ENCODE measurements at regions not wholly inside any gene's neighbourhood (a gene's known extent, or its start where the extent isn't known, plus 50 kb on each side); places are given as distances from the start of the nearest gene placed in this dataset.

DNA sequence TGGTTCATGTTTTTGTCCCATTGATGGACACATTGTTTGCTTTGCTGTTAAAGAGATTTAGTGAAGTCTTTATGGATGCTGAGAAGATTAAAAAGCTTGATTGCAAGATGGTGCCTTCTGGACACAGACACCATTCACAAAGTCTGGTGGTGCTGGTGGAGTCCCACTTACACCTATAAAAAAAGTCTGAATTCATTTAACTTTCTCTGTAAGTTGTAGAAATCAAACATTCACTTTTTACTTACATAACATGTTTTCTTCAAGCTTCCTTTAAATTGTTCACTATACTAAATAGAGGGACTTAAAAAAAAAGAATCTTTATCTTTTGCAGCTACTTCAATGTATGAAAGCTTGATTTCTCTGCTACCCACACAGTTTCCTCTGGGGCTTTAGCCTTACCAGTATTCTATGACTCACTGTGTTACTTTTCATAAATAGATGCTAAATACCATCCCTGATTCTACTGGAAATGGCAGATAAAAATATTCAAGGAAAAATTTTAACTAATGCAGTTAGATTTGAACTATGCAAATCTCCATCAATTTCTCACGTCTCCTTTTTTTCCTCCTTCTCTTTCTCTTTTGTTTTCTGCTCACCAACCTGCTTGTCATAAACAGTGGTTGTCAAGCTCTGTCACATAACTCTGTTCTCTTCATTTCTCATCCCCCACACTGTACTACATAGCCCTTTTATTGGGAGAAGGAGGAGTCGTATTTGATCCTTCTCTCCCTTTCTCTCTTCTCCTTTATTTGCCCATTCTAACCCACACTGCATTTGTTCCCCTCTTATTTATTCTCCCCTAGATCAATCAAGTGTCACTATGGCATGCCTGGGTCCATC, 89.7 kb downstream of the FAM76B start:
- TF ChIP-seq YY1 (IDR thresholded peaks at IDR 0.05; ENCODE audit: low read depth) (no peak), CREB1 (IDR thresholded peaks at IDR 0.05; ENCODE audit: low read depth) (no peak), NFIC (IDR thresholded peaks at IDR 0.05) (no peak), EGR1 (IDR thresholded peaks at IDR 0.05) (no peak), TAF1 (IDR thresholded peaks at IDR 0.05; ENCODE audit: low read depth) (no peak), RAD21 (IDR thresholded peaks at IDR 0.05; ENCODE audit: low read depth) (no peak), FOXM1 (IDR thresholded peaks at IDR 0.05; ENCODE audit: borderline replicate concordance, low read depth) (no peak), CEBPB (IDR thresholded peaks at IDR 0.05) (no peak), ZBTB7A (IDR thresholded peaks at IDR 0.05; ENCODE audit: low read depth) (no peak), EP300 (IDR thresholded peaks at IDR 0.05; ENCODE audit: borderline replicate concordance) (no peak), TEAD4 (IDR thresholded peaks at IDR 0.05) (no peak), TCF12 (IDR thresholded peaks at IDR 0.05; ENCODE audit: low read depth) (no peak)
- TF ChIP-seq, protein P1, sequence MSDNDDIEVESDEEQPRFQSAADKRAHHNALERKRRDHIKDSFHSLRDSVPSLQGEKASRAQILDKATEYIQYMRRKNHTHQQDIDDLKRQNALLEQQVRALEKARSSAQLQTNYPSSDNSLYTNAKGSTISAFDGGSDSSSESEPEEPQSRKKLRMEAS (IDR thresholded peaks at IDR 0.05) = no peak
- TF ChIP-seq, protein P2, sequence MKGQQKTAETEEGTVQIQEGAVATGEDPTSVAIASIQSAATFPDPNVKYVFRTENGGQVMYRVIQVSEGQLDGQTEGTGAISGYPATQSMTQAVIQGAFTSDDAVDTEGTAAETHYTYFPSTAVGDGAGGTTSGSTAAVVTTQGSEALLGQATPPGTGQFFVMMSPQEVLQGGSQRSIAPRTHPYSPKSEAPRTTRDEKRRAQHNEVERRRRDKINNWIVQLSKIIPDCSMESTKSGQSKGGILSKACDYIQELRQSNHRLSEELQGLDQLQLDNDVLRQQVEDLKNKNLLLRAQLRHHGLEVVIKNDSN (IDR thresholded peaks at IDR 0.05) = no peak
- TF ChIP-seq, protein P3, sequence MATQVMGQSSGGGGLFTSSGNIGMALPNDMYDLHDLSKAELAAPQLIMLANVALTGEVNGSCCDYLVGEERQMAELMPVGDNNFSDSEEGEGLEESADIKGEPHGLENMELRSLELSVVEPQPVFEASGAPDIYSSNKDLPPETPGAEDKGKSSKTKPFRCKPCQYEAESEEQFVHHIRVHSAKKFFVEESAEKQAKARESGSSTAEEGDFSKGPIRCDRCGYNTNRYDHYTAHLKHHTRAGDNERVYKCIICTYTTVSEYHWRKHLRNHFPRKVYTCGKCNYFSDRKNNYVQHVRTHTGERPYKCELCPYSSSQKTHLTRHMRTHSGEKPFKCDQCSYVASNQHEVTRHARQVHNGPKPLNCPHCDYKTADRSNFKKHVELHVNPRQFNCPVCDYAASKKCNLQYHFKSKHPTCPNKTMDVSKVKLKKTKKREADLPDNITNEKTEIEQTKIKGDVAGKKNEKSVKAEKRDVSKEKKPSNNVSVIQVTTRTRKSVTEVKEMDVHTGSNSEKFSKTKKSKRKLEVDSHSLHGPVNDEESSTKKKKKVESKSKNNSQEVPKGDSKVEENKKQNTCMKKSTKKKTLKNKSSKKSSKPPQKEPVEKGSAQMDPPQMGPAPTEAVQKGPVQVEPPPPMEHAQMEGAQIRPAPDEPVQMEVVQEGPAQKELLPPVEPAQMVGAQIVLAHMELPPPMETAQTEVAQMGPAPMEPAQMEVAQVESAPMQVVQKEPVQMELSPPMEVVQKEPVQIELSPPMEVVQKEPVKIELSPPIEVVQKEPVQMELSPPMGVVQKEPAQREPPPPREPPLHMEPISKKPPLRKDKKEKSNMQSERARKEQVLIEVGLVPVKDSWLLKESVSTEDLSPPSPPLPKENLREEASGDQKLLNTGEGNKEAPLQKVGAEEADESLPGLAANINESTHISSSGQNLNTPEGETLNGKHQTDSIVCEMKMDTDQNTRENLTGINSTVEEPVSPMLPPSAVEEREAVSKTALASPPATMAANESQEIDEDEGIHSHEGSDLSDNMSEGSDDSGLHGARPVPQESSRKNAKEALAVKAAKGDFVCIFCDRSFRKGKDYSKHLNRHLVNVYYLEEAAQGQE (IDR thresholded peaks at IDR 0.05; ENCODE audit: low read depth) = no peak

DNA sequence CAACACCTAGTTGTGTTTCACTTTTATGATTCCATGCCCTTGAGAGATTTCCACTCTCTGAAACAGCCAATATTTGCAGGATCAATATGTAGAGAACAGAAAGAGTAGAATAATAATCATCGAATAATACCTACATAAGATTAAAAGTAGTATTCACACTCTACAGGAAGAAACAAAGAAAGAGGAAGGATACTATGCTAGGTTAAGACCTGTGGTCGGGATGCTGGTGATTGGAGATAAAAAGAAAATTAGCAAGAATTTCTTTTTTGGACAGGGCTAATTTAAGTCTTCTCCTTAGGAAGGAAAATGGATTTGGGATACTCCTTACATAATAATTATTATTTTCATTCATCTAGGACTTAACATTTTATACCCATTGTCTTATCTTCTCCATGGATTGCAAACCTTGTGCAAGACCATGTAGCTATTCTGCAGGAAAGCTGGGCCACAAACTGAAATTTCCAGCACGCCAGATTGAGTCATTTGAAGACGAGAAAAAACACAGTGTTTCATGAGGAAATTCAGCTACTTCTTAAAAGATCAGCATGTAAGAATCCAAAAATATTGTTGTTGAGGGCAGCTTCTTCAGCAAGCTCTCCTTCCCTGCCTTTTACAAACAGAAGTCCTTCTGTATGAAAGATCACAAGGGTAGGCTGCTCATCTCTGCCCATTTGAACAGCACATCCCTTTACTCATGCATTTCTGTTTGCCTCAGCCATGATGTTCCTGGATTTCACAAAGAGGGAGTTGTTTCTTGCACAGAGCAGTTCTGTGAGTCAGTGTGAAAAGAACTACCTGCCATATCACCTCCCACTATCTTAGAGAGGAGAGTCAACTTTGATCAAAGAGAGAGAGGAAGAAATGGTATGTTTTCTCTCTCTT, 90.7 kb downstream of the FAM76B start:
- TF ChIP-seq TAF1 (IDR thresholded peaks at IDR 0.05; ENCODE audit: low read depth) = no peak
- TF ChIP-seq TCF12 (IDR thresholded peaks at IDR 0.05; ENCODE audit: low read depth) = no peak
- TF ChIP-seq YY1 (IDR thresholded peaks at IDR 0.05; ENCODE audit: low read depth) = no peak
- no peak for TF ChIP-seq CREB1 (IDR thresholded peaks at IDR 0.05; ENCODE audit: low read depth)
- TF ChIP-seq, protein P1 (IDR thresholded peaks at IDR 0.05) = no peak
- no peak for TF ChIP-seq RAD21 (IDR thresholded peaks at IDR 0.05; ENCODE audit: low read depth)
- TF ChIP-seq FOXM1 (IDR thresholded peaks at IDR 0.05; ENCODE audit: borderline replicate concordance, low read depth) = no peak
- TF ChIP-seq EP300 (IDR thresholded peaks at IDR 0.05; ENCODE audit: borderline replicate concordance) = no peak
- no peak for TF ChIP-seq ZBTB7A (IDR thresholded peaks at IDR 0.05; ENCODE audit: low read depth)

DNA sequence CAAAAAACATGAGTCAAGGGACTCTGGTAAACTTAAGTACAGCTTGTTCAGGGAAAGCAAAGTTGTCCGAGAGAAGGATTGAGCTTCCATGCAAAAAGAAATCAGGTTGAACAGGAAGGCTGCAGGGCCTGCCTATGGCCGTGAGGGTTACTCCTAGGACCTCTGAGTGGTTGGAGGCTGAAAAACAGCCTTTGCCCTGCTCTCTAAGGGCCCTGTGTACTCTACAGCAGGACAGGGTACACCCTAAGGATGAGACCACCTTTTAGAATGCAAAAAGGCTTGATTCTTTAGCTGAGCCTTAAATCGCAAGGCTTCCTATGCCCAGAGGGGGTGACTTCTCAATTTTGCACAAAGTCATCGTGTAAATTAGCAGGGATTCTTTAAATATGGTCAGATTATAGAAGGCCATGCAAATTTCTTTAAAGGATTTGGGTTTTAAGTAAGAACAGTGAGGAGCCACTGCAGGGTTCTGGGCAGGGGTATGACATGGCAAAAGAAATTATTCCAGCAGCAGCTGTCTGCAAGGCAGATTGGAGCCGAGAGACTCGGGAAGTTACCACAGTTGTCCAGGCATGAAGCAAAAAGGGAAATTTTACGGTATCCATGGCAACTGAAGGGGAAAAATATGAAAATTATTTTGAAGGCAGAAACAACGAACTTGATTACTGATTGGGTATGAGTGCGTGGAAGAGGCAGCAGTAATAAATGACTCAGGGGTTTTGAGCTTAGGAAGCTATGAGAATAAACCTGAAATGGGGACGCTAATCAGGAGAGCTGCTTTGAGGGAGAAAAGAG, 91.8 kb downstream of the FAM76B start:
- TF ChIP-seq EGR1 (IDR thresholded peaks at IDR 0.05) (no peak), NFIC (IDR thresholded peaks at IDR 0.05) (no peak), TAF1 (IDR thresholded peaks at IDR 0.05; ENCODE audit: low read depth) (no peak), TCF12 (IDR thresholded peaks at IDR 0.05; ENCODE audit: low read depth) (no peak), EP300 (IDR thresholded peaks at IDR 0.05; ENCODE audit: borderline replicate concordance) (no peak), CREB1 (IDR thresholded peaks at IDR 0.05; ENCODE audit: low read depth) (no peak), TEAD4 (IDR thresholded peaks at IDR 0.05) (no peak), YY1 (IDR thresholded peaks at IDR 0.05; ENCODE audit: low read depth) (no peak)
- TF ChIP-seq, protein P2 (IDR thresholded peaks at IDR 0.05) = no peak

DNA sequence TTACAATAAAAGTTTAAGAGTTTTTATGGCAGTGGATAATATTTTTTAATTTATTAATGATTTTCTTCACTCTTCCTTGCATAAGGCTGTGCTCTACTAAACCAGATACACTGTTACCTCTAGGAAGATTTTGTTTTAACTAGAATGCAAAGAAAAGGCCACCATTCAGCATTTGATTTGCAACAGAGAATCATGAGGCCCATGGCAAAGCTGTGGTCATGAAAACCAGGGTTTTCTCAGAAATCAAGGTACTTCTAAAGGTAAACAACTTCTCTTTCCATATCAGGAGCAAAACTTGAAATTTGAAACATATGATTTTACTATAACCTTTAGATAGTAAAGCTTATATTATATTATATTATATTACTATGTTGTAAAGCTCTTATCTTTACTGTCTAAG, 94.4 kb downstream of the FAM76B start:
- TF ChIP-seq, protein P1 (IDR thresholded peaks at IDR 0.05) = no peak
- TF ChIP-seq RAD21 (IDR thresholded peaks at IDR 0.05; ENCODE audit: low read depth) = no peak
- TF ChIP-seq, protein P2 (IDR thresholded peaks at IDR 0.05) = no peak
- TF ChIP-seq TEAD4 (IDR thresholded peaks at IDR 0.05) = no peak
- no peak for TF ChIP-seq CREB1 (IDR thresholded peaks at IDR 0.05; ENCODE audit: low read depth)
- no peak for TF ChIP-seq YY1 (IDR thresholded peaks at IDR 0.05; ENCODE audit: low read depth)
- TF ChIP-seq ZBTB7A (IDR thresholded peaks at IDR 0.05; ENCODE audit: low read depth) = no peak
- no peak for TF ChIP-seq FOXM1 (IDR thresholded peaks at IDR 0.05; ENCODE audit: borderline replicate concordance, low read depth)
- TF ChIP-seq TCF12 (IDR thresholded peaks at IDR 0.05; ENCODE audit: low read depth) = no peak
- no peak for TF ChIP-seq NFIC (IDR thresholded peaks at IDR 0.05)
- no peak for TF ChIP-seq CEBPB (IDR thresholded peaks at IDR 0.05)

DNA sequence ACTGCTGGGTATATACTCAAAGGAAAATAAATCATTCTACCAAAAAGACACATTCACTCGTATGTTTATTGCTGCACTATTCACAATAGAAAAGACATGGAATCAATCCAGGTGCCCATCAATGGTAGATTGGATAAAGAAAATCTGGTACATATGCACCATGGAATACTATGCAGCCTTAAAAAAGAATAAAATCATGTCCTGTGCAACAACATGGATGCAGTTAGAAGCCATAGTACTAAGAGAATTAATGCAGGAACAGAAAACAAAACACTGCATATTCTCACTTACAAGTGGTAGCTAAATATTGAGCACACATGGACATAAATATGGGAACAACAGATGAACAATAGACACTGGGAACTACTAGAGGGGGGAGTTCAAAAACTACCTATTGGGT, 96.3 kb downstream of the FAM76B start:
- TF ChIP-seq, protein P1 (IDR thresholded peaks at IDR 0.05) = no peak
- no peak for TF ChIP-seq CEBPB (IDR thresholded peaks at IDR 0.05)
- TF ChIP-seq TEAD4 (IDR thresholded peaks at IDR 0.05) = no peak
- no peak for TF ChIP-seq YY1 (IDR thresholded peaks at IDR 0.05; ENCODE audit: low read depth)
- TF ChIP-seq TAF1 (IDR thresholded peaks at IDR 0.05; ENCODE audit: low read depth) = no peak
